Omental fat pad (tissue), 3 donors: ENCODE measurements at regions not wholly inside any gene's neighbourhood (a gene's known extent, or its start where the extent isn't known, plus 50 kb on each side); places are given as distances from the start of the nearest gene placed in this dataset.

Source experiments
- ATAC-seq: fragments of 150-250 bp; one replicate; pipeline ENCODE4 v1.9.1; 2016; ENCODE audit warnings: mild to moderate bottlenecking, moderate library complexity; ENCODE audit not compliant: low FRiP score
- DNase-seq: peaks from one replicate; pipeline ENCODE4 v3.0.0-alpha.2; 2019; ENCODE audit warnings: low spot score
- TF ChIP-seq, protein P1 (sequence below), 3 donors: fragments of 450-650 bp; IDR thresholded peaks; one replicate each; pipeline ENCODE4 v1.5.1; 2016 to 2017; ENCODE audit warnings: antibody characterized with exemption in 3 of 3, mild to moderate bottlenecking in 3 of 3, moderate library complexity in 2 of 3

DNA sequence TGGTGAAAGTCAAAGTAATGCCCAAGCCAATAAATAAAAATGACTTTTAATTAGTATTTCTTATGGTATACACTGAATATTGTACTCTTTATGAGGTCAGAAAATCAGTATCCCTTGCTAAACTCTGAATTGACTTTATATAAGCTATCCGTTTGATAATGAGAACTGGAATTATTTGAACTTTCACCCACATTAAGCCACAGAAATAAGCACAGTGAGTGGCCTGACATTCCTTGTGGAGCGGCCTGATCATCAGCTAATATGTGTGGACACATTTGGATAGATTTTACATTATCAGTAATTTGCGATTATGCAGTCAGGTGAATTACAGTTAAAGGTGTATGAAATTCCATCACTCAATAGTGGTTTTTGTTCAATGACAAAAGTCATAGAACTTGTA lies 136.0 kb upstream of the CBLB start:
- TF ChIP-seq, protein P1, sequence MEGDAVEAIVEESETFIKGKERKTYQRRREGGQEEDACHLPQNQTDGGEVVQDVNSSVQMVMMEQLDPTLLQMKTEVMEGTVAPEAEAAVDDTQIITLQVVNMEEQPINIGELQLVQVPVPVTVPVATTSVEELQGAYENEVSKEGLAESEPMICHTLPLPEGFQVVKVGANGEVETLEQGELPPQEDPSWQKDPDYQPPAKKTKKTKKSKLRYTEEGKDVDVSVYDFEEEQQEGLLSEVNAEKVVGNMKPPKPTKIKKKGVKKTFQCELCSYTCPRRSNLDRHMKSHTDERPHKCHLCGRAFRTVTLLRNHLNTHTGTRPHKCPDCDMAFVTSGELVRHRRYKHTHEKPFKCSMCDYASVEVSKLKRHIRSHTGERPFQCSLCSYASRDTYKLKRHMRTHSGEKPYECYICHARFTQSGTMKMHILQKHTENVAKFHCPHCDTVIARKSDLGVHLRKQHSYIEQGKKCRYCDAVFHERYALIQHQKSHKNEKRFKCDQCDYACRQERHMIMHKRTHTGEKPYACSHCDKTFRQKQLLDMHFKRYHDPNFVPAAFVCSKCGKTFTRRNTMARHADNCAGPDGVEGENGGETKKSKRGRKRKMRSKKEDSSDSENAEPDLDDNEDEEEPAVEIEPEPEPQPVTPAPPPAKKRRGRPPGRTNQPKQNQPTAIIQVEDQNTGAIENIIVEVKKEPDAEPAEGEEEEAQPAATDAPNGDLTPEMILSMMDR (IDR thresholded peaks at IDR 0.05), result no peak
- no peak for DNase-seq
- ATAC-seq, result no peak

GRCh38 chr3:106006001-106006400 lies 137.2 kb upstream of the CBLB start:
- ATAC-seq, result peak; percentile 84
- TF ChIP-seq, protein P1 (IDR thresholded peaks at IDR 0.05), result no peak

GRCh38 chr3:106006571-106006970 lies 137.8 kb upstream of the CBLB start:
- TF ChIP-seq, protein P1 (IDR thresholded peaks at IDR 0.05), result no peak
- no peak for ATAC-seq
- DNase-seq, result no peak

More at GRCh38 chr3:106006001-106006400, 137.2 kb upstream of the CBLB start:
- no peak for DNase-seq

- no peak for ATAC-seq
- TF ChIP-seq, protein P1 (IDR thresholded peaks at IDR 0.05), result no peak
- DNase-seq, result no peak
Observed at GRCh38 chr3:106007512-106007911, 138.7 kb upstream of the CBLB start.

DNA sequence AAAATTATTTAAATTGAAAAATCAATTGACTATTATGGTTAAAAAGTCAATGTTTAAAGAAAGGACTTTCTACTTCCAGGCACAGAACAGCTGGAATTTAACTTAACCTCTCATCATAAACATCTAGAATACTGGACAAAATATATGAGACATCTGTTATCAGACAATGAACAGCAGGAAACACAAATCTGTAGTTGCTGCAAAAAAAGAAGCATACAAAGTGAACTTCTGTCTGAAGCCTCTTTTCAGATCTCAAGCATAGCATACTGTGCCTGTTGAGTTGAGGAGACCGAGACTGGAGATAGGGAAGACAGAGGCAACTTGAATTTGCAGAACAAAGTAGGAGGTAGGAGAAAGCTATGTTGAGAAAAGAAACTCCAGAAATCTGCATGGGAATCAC lies 140.0 kb upstream of the CBLB start:
- ATAC-seq, result no peak
- DNase-seq, result no peak
- TF ChIP-seq, protein P1 (IDR thresholded peaks at IDR 0.05), result no peak

GRCh38 chr3:106010829-106011228 lies 142.0 kb upstream of the CBLB start:
- ATAC-seq, result no peak
- TF ChIP-seq, protein P1 (IDR thresholded peaks at IDR 0.05), result no peak
- DNase-seq, result no peak

- no peak for DNase-seq
- ATAC-seq, result peak; percentile 56
- TF ChIP-seq, protein P1 (IDR thresholded peaks at IDR 0.05), result no peak
Observed at GRCh38 chr3:106013971-106014370, 145.2 kb upstream of the CBLB start.
